Large intestine (tissue), 3 donors: ENCODE measurements at regions not wholly inside any gene's neighbourhood (a gene's known extent, or its start where the extent isn't known, plus 50 kb on each side); places are given as distances from the start of the nearest gene placed in this dataset.

ENCODE experiments used
- DNase-seq, 2 donors: peaks; one replicate each; pipeline versions ENCODE4 v3.0.0 to v3.0.0-alpha.2; 2013
- H3K27ac ChIP-seq: one replicate; pipeline ENCODE4 v1.5.1; 2013; ENCODE audit warnings: low read length
- H3K27me3 ChIP-seq: 2 replicates; pipeline ENCODE4 v1.6.1; 2013; ENCODE audit warnings: low read length; ENCODE audit not compliant: control insufficient read depth, insufficient read depth
- H3K36me3 ChIP-seq: 2 replicates; pipeline ENCODE4 v1.6.1; 2013; ENCODE audit warnings: low read length; ENCODE audit not compliant: control insufficient read depth, insufficient read depth
- H3K4me1 ChIP-seq: one replicate; pipeline ENCODE4 v1.6.1; 2013; ENCODE audit warnings: low read length; ENCODE audit not compliant: control insufficient read depth, insufficient read depth
- H3K4me3 ChIP-seq: one replicate; pipeline ENCODE4 v1.5.1; 2013; ENCODE audit warnings: low read length
- H3K9me3 ChIP-seq: one replicate; pipeline ENCODE4 v1.6.1; 2013; ENCODE audit warnings: mild to moderate bottlenecking, low read depth, low read length, moderate library complexity; ENCODE audit not compliant: control insufficient read depth
- WGBS: methylation state at CpG from one replicate; pipeline ENCODE4 v1.1.5; 2013; ENCODE audit warnings: low lambda C conversion rate; ENCODE audit not compliant: insufficient coverage; 5-methylcytosine and 5-hydroxymethylcytosine counted together

DNA sequence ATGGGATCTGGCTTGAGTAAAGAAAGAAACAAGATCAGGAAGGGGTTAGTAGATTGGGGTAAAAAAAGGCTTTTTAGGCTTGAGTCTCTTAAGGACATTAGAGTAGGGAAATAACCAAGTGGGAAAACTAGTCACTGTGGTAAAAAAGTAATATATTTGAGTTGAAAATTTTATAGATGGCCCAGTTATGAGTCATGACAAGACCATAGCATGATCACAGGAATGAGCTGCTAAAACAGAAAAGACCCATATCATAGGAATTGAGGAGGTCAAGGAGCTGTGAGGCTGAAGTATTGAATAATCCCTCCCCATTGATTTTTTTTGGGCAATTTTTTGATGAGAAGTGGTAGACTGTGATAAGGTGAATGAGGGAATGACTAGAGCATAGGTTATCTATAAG, 69.2 kb upstream of the TBC1D5 start:
- Histone ChIP-seq H3K27me3 (no peaks in the 10 kb centered on the region), H3K4me3 (no peak overlapping the region), H3K4me1 (no peaks in the 10 kb centered on the region), H3K27ac (no peak overlapping the region), H3K36me3 (no peaks in the 10 kb centered on the region), H3K9me3 (no peaks in the 10 kb centered on the region)
- no peak for DNase-seq

DNA sequence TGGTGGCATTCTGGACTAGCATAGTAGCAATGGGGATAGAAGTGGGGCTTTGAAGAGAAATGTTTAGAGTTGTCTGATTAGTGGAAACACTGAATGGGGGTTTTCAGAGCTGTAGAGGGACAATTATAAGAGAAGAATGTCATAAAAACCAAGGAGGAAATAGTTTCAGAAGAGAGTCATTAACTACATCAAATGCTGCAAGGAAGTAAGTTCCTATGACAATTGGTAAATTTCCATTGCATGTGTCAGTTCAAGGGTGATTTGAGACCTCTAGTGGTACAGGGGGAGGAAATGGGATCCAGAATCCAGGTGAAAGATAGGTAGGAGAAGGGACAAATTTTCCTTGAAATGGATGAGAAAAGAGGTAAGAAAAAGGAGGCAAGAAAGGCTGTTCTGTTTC, 68.3 kb upstream of the TBC1D5 start:
- no peaks in the 10 kb centered on the region for H3K4me1 ChIP-seq
- H3K27me3 ChIP-seq = no peaks in the 10 kb centered on the region
- no peak for DNase-seq
- H3K9me3 ChIP-seq = no peaks in the 10 kb centered on the region
- no peak overlapping the region for H3K27ac ChIP-seq
- no peaks in the 10 kb centered on the region for H3K36me3 ChIP-seq
- H3K4me3 ChIP-seq = no peak overlapping the region

DNA sequence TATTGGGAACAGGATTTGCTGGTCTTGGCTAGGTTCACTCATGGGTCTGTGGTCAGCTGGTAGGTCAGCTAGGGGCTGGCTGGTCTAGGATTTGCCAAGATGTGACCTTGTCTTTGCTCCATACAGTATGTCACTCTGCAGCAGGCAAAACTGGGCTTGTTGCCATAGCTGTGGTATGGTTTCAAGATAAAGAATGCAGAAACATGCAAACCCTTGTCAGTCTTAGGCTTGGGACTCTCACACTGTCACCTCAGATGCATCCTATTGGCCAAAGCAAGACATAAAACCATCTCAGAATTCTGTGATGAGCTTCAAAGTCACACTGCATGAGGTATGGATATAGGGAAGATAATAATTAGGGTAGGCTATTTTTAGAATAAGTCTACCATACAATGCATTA, 66.6 kb upstream of the TBC1D5 start:
- no peak overlapping the region for H3K4me3 ChIP-seq
- no peak for DNase-seq
- H3K27ac ChIP-seq = no peak overlapping the region
- no peaks in the 10 kb centered on the region for H3K9me3 ChIP-seq
- H3K4me1 ChIP-seq = no peaks in the 10 kb centered on the region
- no peaks in the 10 kb centered on the region for H3K27me3 ChIP-seq
- no peaks in the 10 kb centered on the region for H3K36me3 ChIP-seq

DNA sequence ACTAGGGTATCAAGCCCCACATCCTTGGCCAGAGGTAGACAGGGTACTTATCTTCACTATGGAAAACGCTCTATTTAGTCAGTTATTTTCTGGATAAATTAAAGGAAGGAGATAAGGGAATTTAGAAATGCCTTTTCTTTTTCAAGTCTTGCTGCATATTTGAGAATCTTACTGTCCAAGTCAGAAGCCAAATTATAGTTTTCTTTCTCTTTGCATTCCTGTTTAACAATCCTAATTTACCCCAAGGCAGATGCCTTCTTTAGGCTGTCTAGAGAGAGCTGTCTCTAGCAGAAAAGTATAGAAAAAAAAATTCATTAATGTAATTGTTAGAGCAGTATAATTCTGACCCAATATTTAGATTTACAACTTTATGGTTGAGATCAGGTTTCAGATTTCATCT, 64.4 kb upstream of the TBC1D5 start:
- no peak for DNase-seq
- Histone ChIP-seq H3K4me3 (no peak overlapping the region), H3K27me3 (no peaks in the 10 kb centered on the region), H3K27ac (no peak overlapping the region), H3K9me3 (no peaks in the 10 kb centered on the region), H3K4me1 (no peaks in the 10 kb centered on the region), H3K36me3 (no peaks in the 10 kb centered on the region)
- WGBS = no CpG with 5 or more reads among the region's 1 CpG

DNA sequence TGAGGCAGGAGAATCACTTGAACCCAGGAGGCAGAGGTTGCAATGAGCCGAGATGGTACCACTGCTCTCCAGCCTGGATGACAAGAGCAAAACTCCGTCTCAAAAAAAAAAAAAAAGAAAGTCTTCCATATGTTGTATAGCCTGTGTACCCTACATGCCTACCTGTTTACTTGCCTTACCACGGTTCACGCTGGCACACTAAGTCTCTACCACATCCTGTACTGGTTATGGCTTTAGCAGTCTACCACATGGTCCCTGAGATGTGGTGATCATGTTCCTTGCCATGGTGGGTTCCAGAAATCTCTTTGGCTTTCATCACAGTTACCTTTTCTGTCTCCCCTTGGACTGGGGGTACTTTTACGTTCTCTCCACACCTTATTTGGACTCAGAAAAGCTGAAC, 63.8 kb upstream of the TBC1D5 start:
- Histone ChIP-seq H3K9me3 (no peaks in the 10 kb centered on the region), H3K27ac (no peak overlapping the region), H3K36me3 (no peaks in the 10 kb centered on the region), H3K4me3 (no peak overlapping the region), H3K4me1 (no peaks in the 10 kb centered on the region), H3K27me3 (no peaks in the 10 kb centered on the region)
- no peak for DNase-seq
- 100% methylated on average over 1 of the region's 5 CpGs for WGBS

DNA sequence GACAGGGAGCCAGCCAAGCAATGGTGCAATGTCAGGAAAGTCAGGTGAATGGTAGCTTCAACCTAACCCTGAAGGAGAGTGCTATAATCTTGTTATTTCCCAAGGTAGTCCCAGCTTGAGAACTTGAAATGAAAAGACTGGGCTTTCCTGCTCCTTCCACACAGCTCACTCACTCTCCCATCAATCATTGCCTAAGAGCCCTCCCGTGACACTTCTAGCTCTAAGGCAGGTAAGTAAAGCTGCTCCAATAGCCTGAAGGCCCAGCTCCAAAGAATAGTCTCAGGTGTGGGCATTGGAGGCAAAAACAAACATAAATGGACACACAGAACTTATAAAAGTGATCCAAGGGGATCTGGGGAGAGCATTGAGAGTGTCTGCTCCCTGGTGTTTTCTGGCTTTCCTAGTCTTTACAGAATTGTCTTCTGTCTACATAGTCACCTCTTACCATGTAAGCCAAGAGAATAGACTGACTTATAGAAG, 63.1 kb upstream of the TBC1D5 start:
- no peaks in the 10 kb centered on the region for H3K27me3 ChIP-seq
- WGBS = no CpG with 5 or more reads among the region's 1 CpG
- no peaks in the 10 kb centered on the region for H3K4me1 ChIP-seq

DNA sequence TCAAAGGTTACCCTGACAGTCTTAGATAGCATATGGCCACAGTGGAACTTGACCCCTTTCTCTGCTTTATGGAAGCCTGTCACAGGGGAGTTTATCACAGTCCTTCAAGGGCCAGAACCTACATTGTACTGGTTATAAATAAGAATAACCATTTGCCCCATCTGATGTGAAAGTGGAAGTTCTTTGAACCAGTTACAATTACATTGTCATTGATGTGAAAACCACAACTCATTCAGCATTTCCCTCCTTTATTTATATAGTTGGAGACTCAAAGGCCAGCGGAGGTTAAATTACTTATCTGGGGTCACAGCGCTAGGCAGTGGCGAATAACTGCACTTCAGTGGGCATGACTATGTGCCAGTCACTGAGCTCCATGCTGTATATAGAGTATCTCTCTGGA, 60.5 kb upstream of the TBC1D5 start:
- peak; percentile 18 to 63 for DNase-seq
- no peaks in the 10 kb centered on the region for H3K27me3 ChIP-seq
- no peaks in the 10 kb centered on the region for H3K4me1 ChIP-seq
- no peak overlapping the region for H3K27ac ChIP-seq
- WGBS = no CpG with 5 or more reads among the region's 3 CpGs
- no peaks in the 10 kb centered on the region for H3K36me3 ChIP-seq
- no peak overlapping the region for H3K4me3 ChIP-seq
- no peaks in the 10 kb centered on the region for H3K9me3 ChIP-seq

More for the DNA sequence above, 63.1 kb upstream of the TBC1D5 start:
- no peak for DNase-seq
- Histone ChIP-seq H3K4me3 (no peak overlapping the region), H3K9me3 (no peaks in the 10 kb centered on the region), H3K36me3 (no peaks in the 10 kb centered on the region), H3K27ac (no peak overlapping the region)

DNA sequence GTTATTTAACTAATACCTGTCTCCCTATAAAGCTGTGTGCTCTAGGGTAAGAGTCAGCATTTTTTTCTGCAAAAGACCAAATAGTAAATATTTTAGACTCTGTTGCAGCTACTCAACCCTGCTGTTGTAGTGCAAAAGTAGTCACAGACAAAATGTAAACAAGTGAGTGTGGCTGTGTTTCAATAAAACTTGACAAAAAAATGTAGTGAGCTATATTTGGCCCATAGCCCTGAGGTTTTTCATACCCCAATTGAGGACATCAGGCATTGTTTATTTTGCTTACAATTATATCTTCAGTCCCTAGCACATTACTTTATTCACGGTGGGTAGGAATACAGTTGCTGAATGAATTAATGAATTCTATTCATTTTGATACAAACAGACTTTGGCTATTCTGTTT, 58.7 kb upstream of the TBC1D5 start:
- 80% methylated on average over 1 of the region's 1 CpG for WGBS
- H3K9me3 ChIP-seq = no peaks in the 10 kb centered on the region
- no peak overlapping the region for H3K27ac ChIP-seq
- H3K27me3 ChIP-seq = no peaks in the 10 kb centered on the region
- H3K4me1 ChIP-seq = no peaks in the 10 kb centered on the region
- no peak for DNase-seq
- no peak overlapping the region for H3K4me3 ChIP-seq
- H3K36me3 ChIP-seq = no peaks in the 10 kb centered on the region

DNA sequence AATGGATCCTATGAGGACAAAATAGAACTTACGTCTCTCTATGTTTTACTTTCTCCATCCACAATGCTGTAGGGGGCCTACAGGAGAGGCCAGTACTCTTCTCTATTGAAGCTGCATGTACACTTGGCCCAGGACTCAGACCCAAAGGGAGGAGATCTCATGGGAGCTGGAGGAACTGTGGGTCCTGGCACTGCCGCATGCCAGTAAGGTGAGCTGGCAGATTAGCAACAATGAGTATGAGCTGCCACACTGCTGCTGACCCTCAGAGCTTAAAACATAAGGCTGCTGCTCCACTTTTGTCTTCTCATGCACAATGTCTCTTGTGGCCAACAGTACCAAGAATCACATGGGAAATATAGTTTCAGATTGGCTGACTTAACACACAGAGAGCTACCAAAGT, 57.8 kb upstream of the TBC1D5 start:
- Histone ChIP-seq H3K9me3 (no peaks in the 10 kb centered on the region), H3K27me3 (no peaks in the 10 kb centered on the region), H3K36me3 (no peaks in the 10 kb centered on the region), H3K4me3 (no peak overlapping the region), H3K27ac (no peak overlapping the region), H3K4me1 (no peaks in the 10 kb centered on the region)
- DNase-seq = no peak
- no CpG with 5 or more reads among the region's 2 CpGs for WGBS

DNA sequence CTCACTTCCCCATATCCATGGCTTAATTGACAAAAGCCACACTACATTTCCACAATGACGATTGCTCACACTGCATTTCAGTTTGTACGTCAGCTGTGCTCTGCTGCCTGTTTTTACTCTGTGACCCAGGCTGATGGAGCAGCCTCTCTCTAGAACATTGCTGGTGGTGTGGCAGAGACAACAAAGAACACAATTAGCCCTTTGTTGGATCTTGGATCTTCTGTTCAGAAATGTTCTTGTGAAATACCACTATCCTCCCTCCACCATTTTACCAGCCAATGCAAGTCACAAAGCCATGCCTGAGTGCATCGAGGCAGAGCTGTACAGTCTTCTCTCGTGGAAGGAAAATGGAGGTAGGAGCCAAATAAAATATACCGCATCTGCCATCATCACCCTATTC, 56.9 kb upstream of the TBC1D5 start:
- no peak overlapping the region for H3K4me3 ChIP-seq
- no peak for DNase-seq
- H3K9me3 ChIP-seq = no peaks in the 10 kb centered on the region
- H3K36me3 ChIP-seq = no peaks in the 10 kb centered on the region
- WGBS = no CpG with 5 or more reads among the region's 5 CpGs
- H3K4me1 ChIP-seq = no peaks in the 10 kb centered on the region
- no peaks in the 10 kb centered on the region for H3K27me3 ChIP-seq
- no peak overlapping the region for H3K27ac ChIP-seq

DNA sequence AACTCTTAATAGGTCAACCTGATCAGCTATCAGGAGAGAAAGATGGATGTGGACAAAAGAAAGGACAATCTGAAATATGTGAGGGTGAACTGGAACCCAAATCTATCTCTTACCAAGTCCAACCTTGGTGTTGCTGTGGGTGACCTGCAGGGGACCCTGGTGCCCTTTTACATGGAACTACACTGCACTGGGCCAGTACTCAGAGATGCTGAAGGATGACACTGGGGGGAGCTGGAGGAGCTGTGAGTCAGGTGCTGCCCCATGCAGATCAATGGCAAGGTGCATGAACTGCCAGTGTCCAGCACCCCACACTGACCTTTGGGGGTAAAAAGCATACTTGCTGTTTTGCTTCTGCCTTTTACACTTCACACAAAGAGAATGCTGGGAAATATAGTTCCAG, 55.6 kb upstream of the TBC1D5 start:
- no peaks in the 10 kb centered on the region for H3K9me3 ChIP-seq
- no peak overlapping the region for H3K27ac ChIP-seq
- H3K4me1 ChIP-seq = no peaks in the 10 kb centered on the region
- no peaks in the 10 kb centered on the region for H3K36me3 ChIP-seq
- no peak overlapping the region for H3K4me3 ChIP-seq
- H3K27me3 ChIP-seq = no peaks in the 10 kb centered on the region
- DNase-seq = no peak

DNA sequence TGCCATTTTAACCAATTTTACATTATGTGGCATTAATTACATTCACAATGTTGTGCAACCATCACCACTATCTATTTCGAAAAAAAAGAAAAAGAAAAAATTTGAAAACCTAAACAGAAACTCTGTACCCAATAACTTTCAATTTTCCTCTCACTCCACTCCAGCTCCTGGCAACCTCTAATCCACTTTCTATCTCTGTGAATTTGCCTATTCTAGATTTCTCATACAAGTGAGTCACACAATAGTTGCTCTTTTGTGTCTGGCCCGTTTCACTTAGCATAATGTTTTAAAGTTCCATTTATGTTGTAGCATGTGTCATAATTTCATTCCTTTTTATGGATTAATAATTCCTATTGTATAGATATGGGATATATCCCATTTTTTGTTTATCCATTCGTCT, 53.3 kb upstream of the TBC1D5 start:
- Histone ChIP-seq H3K36me3 (no peaks in the 10 kb centered on the region), H3K4me1 (no peaks in the 10 kb centered on the region), H3K4me3 (no peak overlapping the region), H3K27ac (no peak overlapping the region), H3K27me3 (no peaks in the 10 kb centered on the region), H3K9me3 (peaks cover 8% of the 10 kb centered on the region)
- WGBS = 100% methylated on average over 1 of the region's 3 CpGs
- no peak for DNase-seq
